ENCODE measurements at regions not wholly inside any gene's neighbourhood (a gene's known extent, or its start where the extent isn't known, plus 50 kb on each side); places are given as distances from the start of the nearest gene placed in this dataset.

DNA sequence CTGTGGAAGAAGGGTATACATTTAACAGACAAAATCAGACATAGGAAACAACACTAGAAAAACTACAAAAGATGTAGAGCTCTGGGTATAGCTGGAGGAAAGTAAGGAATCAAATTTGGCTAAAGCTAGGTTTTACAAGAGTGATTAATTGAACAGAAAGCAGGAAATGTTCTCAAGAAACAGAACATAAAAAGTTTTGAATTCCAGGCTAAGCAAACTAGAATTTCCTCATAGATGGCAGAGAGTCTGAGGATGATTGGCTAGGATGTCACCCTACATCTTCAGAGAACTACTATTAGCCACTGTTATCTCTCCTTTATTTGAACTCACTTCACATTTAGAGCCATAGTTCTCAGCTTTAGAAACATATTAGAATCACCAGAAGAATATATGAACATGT, 502.1 kb upstream of the PAPPA start:
- ATAC-seq = no peak
- ChIA-PET CTCF (interaction anchor here (0.5 to 0.6 kb wide), 2 partner anchors 15 to 66 kb away, joined by 3 read pairs; no protein-coding TSS in a partner anchor), POLR2A (no interaction called here)
- no peak for DNase-seq (ENCODE audit: low spot score)
- no peak overlapping the region for H3K4me3 Mint-ChIP-seq
- peaks cover 3% of the 10 kb centered on the region; the same call in 1 of the 2 replicates for H3K27me3 Mint-ChIP-seq (ENCODE audit: low read depth)
- TF ChIP-seq JUN (CRISPR knock-in tag; IDR thresholded peaks at IDR 0.05) (no peak), NFYB (CRISPR knock-in tag; conservative IDR thresholded peaks at IDR 0.05; ENCODE audit: low read depth) (no peak)
- H3K4me1 Mint-ChIP-seq = no peaks in the 10 kb centered on the region; the same call in 1 of the 2 replicates
- no peaks in the 10 kb centered on the region for H3K9me3 Mint-ChIP-seq
- H3K36me3 Mint-ChIP-seq = no peaks in the 10 kb centered on the region
- H3K27ac Mint-ChIP-seq = no peak overlapping the region

- H3K4me3 Mint-ChIP-seq = no peak overlapping the region
- ChIA-PET CTCF (no interaction called here), POLR2A (no interaction called here)
- peaks cover 3% of the 10 kb centered on the region; the same call in 1 of the 2 replicates for H3K27me3 Mint-ChIP-seq (ENCODE audit: low read depth)
- no peak for ATAC-seq
- no peak overlapping the region for H3K27ac Mint-ChIP-seq
- H3K36me3 Mint-ChIP-seq = no peaks in the 10 kb centered on the region
- no peak for TF ChIP-seq NFATC4 (CRISPR knock-in tag; IDR thresholded peaks at IDR 0.05)
- no peak for TF ChIP-seq ZNF416 (CRISPR knock-in tag; IDR thresholded peaks at IDR 0.05)
- no peak for TF ChIP-seq ZNF121 (CRISPR knock-in tag; IDR thresholded peaks at IDR 0.05)
- no peak for TF ChIP-seq TCF7 (CRISPR knock-in tag; IDR thresholded peaks at IDR 0.05; ENCODE audit: low read depth)
- TF ChIP-seq ZNF263 (CRISPR knock-in tag; IDR thresholded peaks at IDR 0.05; ENCODE audit: low read depth) = no peak
- no peak for TF ChIP-seq FOXP4 (CRISPR knock-in tag; IDR thresholded peaks at IDR 0.05)
- TF ChIP-seq SMAD3 (CRISPR knock-in tag; IDR thresholded peaks at IDR 0.05; ENCODE audit: borderline replicate concordance) = no peak
- no peak for TF ChIP-seq FOXJ3 (CRISPR knock-in tag; IDR thresholded peaks at IDR 0.05; ENCODE audit: borderline replicate concordance)
- no peak for TF ChIP-seq HMGA2 (CRISPR knock-in tag; IDR thresholded peaks at IDR 0.05)
- no peak for TF ChIP-seq MYBL2 (CRISPR knock-in tag; IDR thresholded peaks at IDR 0.05)
- no peak for TF ChIP-seq TEAD1 (CRISPR knock-in tag; IDR thresholded peaks at IDR 0.05)
- no peak for TF ChIP-seq ATF2 (CRISPR knock-in tag; IDR thresholded peaks at IDR 0.05; ENCODE audit: borderline replicate concordance, low read depth)
- no peak for TF ChIP-seq ZNF671 (CRISPR knock-in tag; IDR thresholded peaks at IDR 0.05)
- TF ChIP-seq NFE2L1 (CRISPR knock-in tag; IDR thresholded peaks at IDR 0.05) = no peak
- no peak for TF ChIP-seq JAZF1 (CRISPR knock-in tag; IDR thresholded peaks at IDR 0.05)
- TF ChIP-seq RORB (CRISPR knock-in tag; IDR thresholded peaks at IDR 0.05) = no peak
- no peaks in the 10 kb centered on the region for H3K9me3 Mint-ChIP-seq
- H3K4me1 Mint-ChIP-seq = no peaks in the 10 kb centered on the region
- DNase-seq (ENCODE audit: low spot score) = no peak
Observed at GRCh38 chr9:115653171-115653606, 500.4 kb upstream of the PAPPA start.

DNA sequence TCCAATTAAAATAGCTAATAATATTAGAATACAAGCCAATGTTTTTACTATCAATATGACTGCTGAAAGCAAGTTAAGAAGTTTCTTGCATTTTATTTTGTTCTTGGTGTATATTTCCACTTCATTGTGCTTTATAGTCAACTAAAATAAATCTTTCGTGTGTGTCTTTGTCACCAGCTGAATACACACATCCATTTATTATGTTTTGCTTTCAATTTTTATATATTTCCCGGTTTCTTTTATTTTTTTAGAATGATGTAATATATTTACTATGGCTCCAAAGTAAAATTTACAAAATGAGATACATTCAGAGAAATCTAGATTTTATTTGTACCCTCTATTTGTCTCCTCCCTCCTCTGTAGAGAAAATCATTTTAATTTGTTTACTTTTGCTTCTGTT, 495.9 kb upstream of the PAPPA start:
- DNase-seq (ENCODE audit: low spot score) = no peak
- Mint-ChIP-seq H3K27ac (no peak overlapping the region), H3K27me3 (ENCODE audit: low read depth) (peaks cover 3% of the 10 kb centered on the region; the same call in 1 of the 2 replicates), H3K4me1 (no peaks in the 10 kb centered on the region), H3K4me3 (no peak overlapping the region), H3K36me3 (no peaks in the 10 kb centered on the region), H3K9me3 (no peaks in the 10 kb centered on the region)
- POLR2A ChIA-PET = no interaction called here
- no peak for ATAC-seq
- CTCF ChIA-PET = interaction anchor here (1.3 kb wide), 1 partner anchor 65 kb away, joined by 3 read pairs; no protein-coding TSS in a partner anchor
- TF ChIP-seq, protein P1, sequence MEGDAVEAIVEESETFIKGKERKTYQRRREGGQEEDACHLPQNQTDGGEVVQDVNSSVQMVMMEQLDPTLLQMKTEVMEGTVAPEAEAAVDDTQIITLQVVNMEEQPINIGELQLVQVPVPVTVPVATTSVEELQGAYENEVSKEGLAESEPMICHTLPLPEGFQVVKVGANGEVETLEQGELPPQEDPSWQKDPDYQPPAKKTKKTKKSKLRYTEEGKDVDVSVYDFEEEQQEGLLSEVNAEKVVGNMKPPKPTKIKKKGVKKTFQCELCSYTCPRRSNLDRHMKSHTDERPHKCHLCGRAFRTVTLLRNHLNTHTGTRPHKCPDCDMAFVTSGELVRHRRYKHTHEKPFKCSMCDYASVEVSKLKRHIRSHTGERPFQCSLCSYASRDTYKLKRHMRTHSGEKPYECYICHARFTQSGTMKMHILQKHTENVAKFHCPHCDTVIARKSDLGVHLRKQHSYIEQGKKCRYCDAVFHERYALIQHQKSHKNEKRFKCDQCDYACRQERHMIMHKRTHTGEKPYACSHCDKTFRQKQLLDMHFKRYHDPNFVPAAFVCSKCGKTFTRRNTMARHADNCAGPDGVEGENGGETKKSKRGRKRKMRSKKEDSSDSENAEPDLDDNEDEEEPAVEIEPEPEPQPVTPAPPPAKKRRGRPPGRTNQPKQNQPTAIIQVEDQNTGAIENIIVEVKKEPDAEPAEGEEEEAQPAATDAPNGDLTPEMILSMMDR (IDR thresholded peaks at IDR 0.05) = no peak
- TF ChIP-seq, protein P2, sequence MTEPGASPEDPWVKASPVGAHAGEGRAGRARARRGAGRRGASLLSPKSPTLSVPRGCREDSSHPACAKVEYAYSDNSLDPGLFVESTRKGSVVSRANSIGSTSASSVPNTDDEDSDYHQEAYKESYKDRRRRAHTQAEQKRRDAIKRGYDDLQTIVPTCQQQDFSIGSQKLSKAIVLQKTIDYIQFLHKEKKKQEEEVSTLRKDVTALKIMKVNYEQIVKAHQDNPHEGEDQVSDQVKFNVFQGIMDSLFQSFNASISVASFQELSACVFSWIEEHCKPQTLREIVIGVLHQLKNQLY (CRISPR knock-in tag; IDR thresholded peaks at IDR 0.05) = no peak
- no peak for TF ChIP-seq ZNF121 (CRISPR knock-in tag; IDR thresholded peaks at IDR 0.05)
- TF ChIP-seq AR (CRISPR knock-in tag; IDR thresholded peaks at IDR 0.05) = no peak
- TF ChIP-seq, protein P3, sequence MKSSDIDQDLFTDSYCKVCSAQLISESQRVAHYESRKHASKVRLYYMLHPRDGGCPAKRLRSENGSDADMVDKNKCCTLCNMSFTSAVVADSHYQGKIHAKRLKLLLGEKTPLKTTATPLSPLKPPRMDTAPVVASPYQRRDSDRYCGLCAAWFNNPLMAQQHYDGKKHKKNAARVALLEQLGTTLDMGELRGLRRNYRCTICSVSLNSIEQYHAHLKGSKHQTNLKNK (CRISPR knock-in tag; IDR thresholded peaks at IDR 0.05) = no peak
- no peak for TF ChIP-seq ZNF219 (CRISPR knock-in tag; IDR thresholded peaks at IDR 0.05; ENCODE audit: borderline replicate concordance)
- no peak for TF ChIP-seq NFE2L1 (CRISPR knock-in tag; IDR thresholded peaks at IDR 0.05)
- TF ChIP-seq GRHL2 (CRISPR knock-in tag; IDR thresholded peaks at IDR 0.05; ENCODE audit: insufficient replicate concordance, severe bottlenecking) = no peak
- no peak for TF ChIP-seq SP1 (CRISPR knock-in tag; conservative IDR thresholded peaks at IDR 0.05)
- TF ChIP-seq TCF7 (CRISPR knock-in tag; IDR thresholded peaks at IDR 0.05; ENCODE audit: low read depth) = no peak
- no peak for TF ChIP-seq EMX1 (CRISPR knock-in tag; IDR thresholded peaks at IDR 0.05)
- no peak for TF ChIP-seq NFATC4 (CRISPR knock-in tag; IDR thresholded peaks at IDR 0.05)
